Mesenchymal stem cell (in vitro differentiated cells and primary cell): ENCODE measurements at regions not wholly inside any gene's neighbourhood (a gene's known extent, or its start where the extent isn't known, plus 50 kb on each side); places are given as distances from the start of the nearest gene placed in this dataset.

Experiments
- DNase-seq: peaks from one replicate; pipeline ENCODE4 v3.0.0-alpha.2; 2013
- H2AFZ ChIP-seq: one replicate; pipeline ENCODE4 v1.6.1; 2013; ENCODE audit warnings: low read depth, mild to moderate bottlenecking, control low read depth, inconsistent platforms, low read length, moderate library complexity
- H2AK5ac ChIP-seq: 2 replicates; pipeline ENCODE4 v1.6.1; 2013; ENCODE audit warnings: low read length, moderate library complexity, mild to moderate bottlenecking, inconsistent platforms; ENCODE audit not compliant: severe bottlenecking
- H2BK120ac ChIP-seq: one replicate; pipeline ENCODE4 v1.6.1; 2013; ENCODE audit warnings: low read depth, mild to moderate bottlenecking, inconsistent platforms, low read length, moderate library complexity
- H2BK12ac ChIP-seq, 2 experiments: one replicate each; pipeline ENCODE4 v1.6.1; 2013; ENCODE audit warnings: inconsistent platforms in 2 of 2, low read length in 2 of 2, mild to moderate bottlenecking in 2 of 2, moderate library complexity in 2 of 2, control low read depth in 1 of 2
- H2BK15ac ChIP-seq: one replicate; pipeline ENCODE4 v1.6.1; 2013; ENCODE audit warnings: mild to moderate bottlenecking, low read depth, inconsistent platforms; ENCODE audit not compliant: poor library complexity, severe bottlenecking
- H2BK5ac ChIP-seq: 2 replicates; pipeline ENCODE4 v1.6.1; 2013; ENCODE audit warnings: low read depth, mild to moderate bottlenecking, low read length, control low read depth, inconsistent platforms; ENCODE audit not compliant: poor library complexity, severe bottlenecking
- H3K14ac ChIP-seq, 2 experiments: one replicate each; pipeline ENCODE4 v1.6.1; 2013; ENCODE audit warnings: inconsistent platforms in 2 of 2, low read length in 2 of 2, control low read depth in 1 of 2, mild to moderate bottlenecking in 1 of 2, moderate library complexity in 1 of 2
- H3K18ac ChIP-seq, 2 experiments: one replicate each; pipeline ENCODE4 v1.6.1; 2013; ENCODE audit warnings: inconsistent platforms in 2 of 2, low read length in 2 of 2, control low read depth in 1 of 2, low read depth in 1 of 2, mild to moderate bottlenecking in 1 of 2
- H3K23ac ChIP-seq, 2 experiments: one replicate each; pipeline ENCODE4 v1.6.1; 2013; ENCODE audit warnings: inconsistent platforms in 2 of 2, low read length in 2 of 2, mild to moderate bottlenecking in 2 of 2, moderate library complexity in 2 of 2, control low read depth in 1 of 2
- H3K27ac ChIP-seq: 2 replicates; pipeline ENCODE4 v1.5.1; 2013; ENCODE audit warnings: mild to moderate bottlenecking, moderate library complexity, low read length, control low read depth, inconsistent platforms; ENCODE audit not compliant: poor library complexity, severe bottlenecking
- H3K27me3 ChIP-seq, 2 experiments: 2 replicates each; pipeline versions ENCODE4 v1.6.1 to v1.7.0; 2013; ENCODE audit warnings: low read length in 2 of 2, mild to moderate bottlenecking in 2 of 2, moderate library complexity in 2 of 2, control low read depth in 1 of 2, inconsistent platforms in 1 of 2; ENCODE audit not compliant: control insufficient read depth in 1 of 2, insufficient read depth in 1 of 2
- H3K36me3 ChIP-seq, 2 experiments: 2 replicates each; pipeline versions ENCODE4 v1.6.1 to v1.7.0; 2013; ENCODE audit warnings: low read length in 2 of 2, control low read depth in 1 of 2, inconsistent platforms in 1 of 2, low read depth in 1 of 2, mild to moderate bottlenecking in 1 of 2; ENCODE audit not compliant: insufficient read depth in 2 of 2, control insufficient read depth in 1 of 2
- H3K4ac ChIP-seq, 2 experiments: one replicate each; pipeline ENCODE4 v1.6.1; 2013; ENCODE audit warnings: inconsistent platforms in 2 of 2, low read length in 2 of 2, mild to moderate bottlenecking in 2 of 2, moderate library complexity in 2 of 2, control low read depth in 1 of 2, low read depth in 1 of 2
- H3K4me1 ChIP-seq: 2 replicates; pipeline ENCODE4 v1.6.1; 2013; ENCODE audit warnings: low read depth, low read length, control low read depth; ENCODE audit not compliant: control insufficient read depth, insufficient read depth
- H3K4me2 ChIP-seq: 2 replicates; pipeline ENCODE4 v1.6.1; 2013; ENCODE audit warnings: low read length, mild to moderate bottlenecking, inconsistent platforms; ENCODE audit not compliant: poor library complexity, severe bottlenecking
- H3K4me3 ChIP-seq, 2 experiments: 2 replicates each; pipeline versions ENCODE4 v1.5.1 to v1.7.0; 2013; ENCODE audit warnings: low read length in 2 of 2, mild to moderate bottlenecking in 2 of 2, control low read depth in 1 of 2, low read depth in 1 of 2; ENCODE audit not compliant: insufficient read depth in 1 of 2
- H3K79me1 ChIP-seq: replicated peaks from 2 replicates; pipeline ENCODE4 v1.6.1; 2013; ENCODE audit warnings: mild to moderate bottlenecking, control low read depth, low read length, inconsistent platforms; ENCODE audit not compliant: poor library complexity, severe bottlenecking
- H3K9ac ChIP-seq: 2 replicates; pipeline ENCODE4 v1.7.0; 2013; ENCODE audit warnings: mild to moderate bottlenecking, low read length, moderate library complexity
- H3K9me3 ChIP-seq: 2 replicates; pipeline ENCODE4 v1.7.0; 2013; ENCODE audit warnings: mild to moderate bottlenecking, low read length; ENCODE audit not compliant: control insufficient read depth
- H4K8ac ChIP-seq: one replicate; pipeline ENCODE4 v1.6.1; 2013; ENCODE audit warnings: inconsistent platforms, mild to moderate bottlenecking, low read length, moderate library complexity
- H4K91ac ChIP-seq: one replicate; pipeline ENCODE4 v1.6.1; 2013; ENCODE audit warnings: mild to moderate bottlenecking, low read length, inconsistent platforms
- WGBS: methylation state at CpG from one replicate; pipeline ENCODE4 v1.1.7; 2013; ENCODE audit warnings: mixed read lengths; 5-methylcytosine and 5-hydroxymethylcytosine counted together

GRCh38 chr22:47628477-47629272 lies 866.2 kb downstream of the TBC1D22A start:
- no peak for DNase-seq
- no peak overlapping the region for H3K27ac ChIP-seq
- no peak overlapping the region for H3K4ac ChIP-seq
- H3K18ac ChIP-seq, result no peak overlapping the region
- no peak overlapping the region for H2BK15ac ChIP-seq
- H2BK5ac ChIP-seq, result no peak overlapping the region
- H3K27me3 ChIP-seq, result no peaks in the 10 kb centered on the region
- no peaks in the 10 kb centered on the region for H3K79me1 ChIP-seq
- no peaks in the 10 kb centered on the region for H3K9me3 ChIP-seq
- H3K4me1 ChIP-seq, result no peaks in the 10 kb centered on the region
- H3K36me3 ChIP-seq, result no peaks in the 10 kb centered on the region
- H2AK5ac ChIP-seq, result no peak overlapping the region
- WGBS, result 88% methylated on average over 17 of the region's 17 CpGs
- H4K8ac ChIP-seq, result no peak overlapping the region
- H3K23ac ChIP-seq, result no peak overlapping the region
- H2BK12ac ChIP-seq, result no peak overlapping the region
- no peak overlapping the region for H2AFZ ChIP-seq
- H4K91ac ChIP-seq, result no peak overlapping the region
- no peak overlapping the region for H3K9ac ChIP-seq
- no peak overlapping the region for H2BK120ac ChIP-seq
- no peak overlapping the region for H3K14ac ChIP-seq
- H3K4me2 ChIP-seq, result no peak overlapping the region
- H3K4me3 ChIP-seq, result no peak overlapping the region

- Histone ChIP-seq H3K27me3 (no peaks in the 10 kb centered on the region), H2AK5ac (no peak overlapping the region), H2BK5ac (no peak overlapping the region), H3K4me3 (no peak overlapping the region), H3K4me2 (no peak overlapping the region), H3K79me1 (no peaks in the 10 kb centered on the region), H3K9me3 (no peaks in the 10 kb centered on the region), H3K36me3 (no peaks in the 10 kb centered on the region), H3K9ac (no peak overlapping the region), H3K4ac (no peak overlapping the region), H3K18ac (no peak overlapping the region), H2AFZ (no peak overlapping the region), H2BK15ac (no peak overlapping the region), H4K91ac (no peak overlapping the region), H3K27ac (no peak overlapping the region), H3K14ac (no peak overlapping the region), H3K4me1 (no peaks in the 10 kb centered on the region), H3K23ac (no peak overlapping the region), H4K8ac (no peak overlapping the region), H2BK12ac (no peak overlapping the region), H2BK120ac (no peak overlapping the region)
- no peak for DNase-seq
- WGBS, result 70% methylated on average over 17 of the region's 17 CpGs
These were observed 865.3 kb downstream of the TBC1D22A start for GRCh38 chr22:47627556-47628253.

GRCh38 chr22:47626428-47627390 lies 864.3 kb downstream of the TBC1D22A start:
- no peak for DNase-seq
- no peak overlapping the region for H3K4me3 ChIP-seq
- 60% methylated on average over 15 of the region's 15 CpGs for WGBS
- H3K23ac ChIP-seq, result no peak overlapping the region
- no peak overlapping the region for H3K4me2 ChIP-seq
- H3K9me3 ChIP-seq, result no peaks in the 10 kb centered on the region
- no peak overlapping the region for H3K14ac ChIP-seq
- no peak overlapping the region for H2BK5ac ChIP-seq
- H3K27me3 ChIP-seq, result no peaks in the 10 kb centered on the region
- no peak overlapping the region for H2AFZ ChIP-seq
- H3K9ac ChIP-seq, result no peak overlapping the region
- H2BK12ac ChIP-seq, result no peak overlapping the region
- no peak overlapping the region for H3K27ac ChIP-seq
- H2BK15ac ChIP-seq, result no peak overlapping the region
- no peaks in the 10 kb centered on the region for H3K79me1 ChIP-seq
- no peak overlapping the region for H4K91ac ChIP-seq
- no peaks in the 10 kb centered on the region for H3K36me3 ChIP-seq
- H3K18ac ChIP-seq, result no peak overlapping the region
- H3K4ac ChIP-seq, result no peak overlapping the region
- H3K4me1 ChIP-seq, result no peaks in the 10 kb centered on the region
- H4K8ac ChIP-seq, result no peak overlapping the region
- H2BK120ac ChIP-seq, result no peak overlapping the region
- H2AK5ac ChIP-seq, result no peak overlapping the region
